Omental fat pad (tissue), 3 donors: ENCODE measurements at regions not wholly inside any gene's neighbourhood (a gene's known extent, or its start where the extent isn't known, plus 50 kb on each side); places are given as distances from the start of the nearest gene placed in this dataset.
A peak's percentile ranks its signal among the peaks of the same experiment; 100 is the strongest.

Source experiments
- ATAC-seq: fragments of 150-250 bp; one replicate; pipeline ENCODE4 v1.9.1; 2016; ENCODE audit warnings: mild to moderate bottlenecking, moderate library complexity; ENCODE audit not compliant: low FRiP score
- DNase-seq: peaks from one replicate; pipeline ENCODE4 v3.0.0-alpha.2; 2019; ENCODE audit warnings: low spot score
- TF ChIP-seq, protein P1 (sequence below), 3 donors: fragments of 450-650 bp; IDR thresholded peaks; one replicate each; pipeline ENCODE4 v1.5.1; 2016 to 2017; ENCODE audit warnings: antibody characterized with exemption in 3 of 3, mild to moderate bottlenecking in 3 of 3, moderate library complexity in 2 of 3

DNA sequence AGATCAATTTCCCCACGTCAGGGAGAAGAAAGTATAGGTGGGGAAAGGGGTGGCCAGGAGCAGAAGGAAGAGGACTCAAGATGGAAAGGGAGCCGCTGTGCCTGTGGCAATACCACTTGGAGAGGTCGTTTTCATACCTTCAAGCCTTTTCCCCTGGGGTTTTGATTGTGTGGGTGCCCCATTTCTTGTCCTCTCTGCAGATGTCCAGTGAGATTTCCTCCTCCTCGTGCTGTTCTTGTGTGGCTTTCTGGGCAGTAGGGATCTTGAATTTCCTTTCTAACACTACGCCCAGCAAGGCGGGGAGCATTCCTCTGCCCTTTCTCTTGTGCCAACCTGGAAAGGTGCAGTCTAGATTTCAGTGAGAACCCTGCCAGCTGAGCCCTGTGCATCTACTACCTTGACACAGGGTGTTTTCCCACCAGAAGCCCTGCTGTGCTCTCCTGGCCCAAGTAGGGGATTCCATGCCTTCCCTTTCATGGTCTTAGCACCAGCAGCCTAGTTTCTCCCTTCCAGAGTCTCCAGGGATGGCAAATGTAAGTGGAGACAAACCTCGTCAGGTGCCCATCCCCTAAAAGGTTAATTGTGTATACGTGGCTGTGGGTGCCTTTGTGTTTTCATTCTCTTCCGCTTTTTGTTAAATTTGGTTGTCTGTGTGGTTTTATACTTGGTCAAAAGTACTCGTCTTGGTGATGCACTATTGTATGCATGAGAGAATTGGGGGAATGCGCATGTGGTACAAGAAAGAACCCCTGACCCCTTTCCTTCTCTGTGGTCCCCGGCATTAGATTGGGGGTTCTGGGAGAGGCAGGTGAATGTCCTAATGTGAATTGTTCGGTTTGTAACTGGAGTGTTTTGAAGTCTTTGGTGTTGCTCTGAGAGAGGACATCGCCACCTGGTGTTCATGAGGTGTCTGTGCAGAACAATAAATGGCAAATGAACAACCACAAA lies 71.4 kb upstream of the MPEG1 start:
- TF ChIP-seq, protein P1, sequence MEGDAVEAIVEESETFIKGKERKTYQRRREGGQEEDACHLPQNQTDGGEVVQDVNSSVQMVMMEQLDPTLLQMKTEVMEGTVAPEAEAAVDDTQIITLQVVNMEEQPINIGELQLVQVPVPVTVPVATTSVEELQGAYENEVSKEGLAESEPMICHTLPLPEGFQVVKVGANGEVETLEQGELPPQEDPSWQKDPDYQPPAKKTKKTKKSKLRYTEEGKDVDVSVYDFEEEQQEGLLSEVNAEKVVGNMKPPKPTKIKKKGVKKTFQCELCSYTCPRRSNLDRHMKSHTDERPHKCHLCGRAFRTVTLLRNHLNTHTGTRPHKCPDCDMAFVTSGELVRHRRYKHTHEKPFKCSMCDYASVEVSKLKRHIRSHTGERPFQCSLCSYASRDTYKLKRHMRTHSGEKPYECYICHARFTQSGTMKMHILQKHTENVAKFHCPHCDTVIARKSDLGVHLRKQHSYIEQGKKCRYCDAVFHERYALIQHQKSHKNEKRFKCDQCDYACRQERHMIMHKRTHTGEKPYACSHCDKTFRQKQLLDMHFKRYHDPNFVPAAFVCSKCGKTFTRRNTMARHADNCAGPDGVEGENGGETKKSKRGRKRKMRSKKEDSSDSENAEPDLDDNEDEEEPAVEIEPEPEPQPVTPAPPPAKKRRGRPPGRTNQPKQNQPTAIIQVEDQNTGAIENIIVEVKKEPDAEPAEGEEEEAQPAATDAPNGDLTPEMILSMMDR (IDR thresholded peaks at IDR 0.05): peak in 1 of 3 donors; percentile 48
- peak; percentile 65 for ATAC-seq
- no peak for DNase-seq

DNA sequence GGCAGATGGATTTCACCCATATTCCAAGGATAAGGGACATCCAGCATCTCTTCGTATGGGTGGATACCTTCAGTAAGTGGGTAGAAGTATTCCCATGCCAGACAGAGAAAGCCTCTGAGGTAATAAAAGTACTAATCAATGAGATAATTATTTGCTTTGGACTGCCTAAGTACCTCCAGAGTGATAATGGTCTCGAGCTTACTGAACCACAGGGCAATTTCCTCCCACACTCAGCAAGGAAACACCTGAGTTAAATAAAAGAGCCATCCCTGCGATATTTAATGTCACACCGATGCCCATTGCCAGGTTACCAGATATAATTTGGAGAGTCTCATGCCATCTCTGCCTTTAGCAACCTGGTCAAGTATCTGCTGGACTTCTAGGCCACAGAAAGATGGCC lies 70.6 kb upstream of the MPEG1 start:
- ATAC-seq: no peak
- TF ChIP-seq, protein P1 (IDR thresholded peaks at IDR 0.05): no peak
- no peak for DNase-seq

DNA sequence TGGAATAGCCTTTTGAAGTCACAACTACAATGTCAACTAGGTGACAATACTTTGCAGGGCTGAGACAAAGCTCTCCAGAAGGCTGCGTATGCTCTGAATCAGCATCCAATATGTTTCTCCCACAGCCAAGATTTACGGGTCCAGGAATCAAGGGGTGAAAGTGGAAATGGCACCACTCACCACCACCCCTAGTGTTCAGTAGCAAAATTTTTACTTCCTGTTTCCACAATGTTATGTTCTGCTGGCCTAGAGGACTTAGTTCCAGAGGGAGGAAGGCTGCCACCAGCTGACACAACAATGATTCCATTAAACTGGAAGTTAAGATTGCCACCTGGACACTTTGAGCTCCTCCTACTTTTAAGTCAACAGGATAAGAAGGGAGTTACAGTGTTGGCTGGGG lies 68.5 kb upstream of the MPEG1 start:
- ATAC-seq: no peak
- TF ChIP-seq, protein P1 (IDR thresholded peaks at IDR 0.05): no peak

DNA sequence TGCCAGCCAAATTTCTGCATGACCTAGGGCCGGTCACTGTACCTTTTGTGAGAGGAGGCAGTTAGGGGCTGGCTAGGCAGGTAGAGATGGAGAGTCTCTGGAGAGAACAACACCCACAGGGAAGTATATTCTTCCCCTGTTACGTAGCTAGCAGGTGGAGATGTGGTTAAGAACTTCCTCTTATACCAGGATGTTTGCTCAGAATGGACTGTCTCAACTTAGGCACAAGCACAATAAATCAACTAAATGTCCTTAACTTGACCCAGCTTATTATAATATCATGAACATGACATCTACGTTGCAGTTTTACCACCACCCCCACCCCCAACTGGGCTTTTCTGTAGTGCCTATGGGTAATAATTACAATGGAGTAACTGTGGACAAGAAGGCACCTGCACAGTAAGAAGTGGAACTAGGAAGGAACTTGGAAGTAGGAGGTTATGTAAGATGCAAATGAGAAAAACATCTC lies 60.7 kb upstream of the MPEG1 start:
- DNase-seq (no peak), ATAC-seq (peak; percentile 28)
- TF ChIP-seq, protein P1 (IDR thresholded peaks at IDR 0.05): no peak

More for the DNA sequence above, 68.5 kb upstream of the MPEG1 start:
- no peak for DNase-seq

DNA sequence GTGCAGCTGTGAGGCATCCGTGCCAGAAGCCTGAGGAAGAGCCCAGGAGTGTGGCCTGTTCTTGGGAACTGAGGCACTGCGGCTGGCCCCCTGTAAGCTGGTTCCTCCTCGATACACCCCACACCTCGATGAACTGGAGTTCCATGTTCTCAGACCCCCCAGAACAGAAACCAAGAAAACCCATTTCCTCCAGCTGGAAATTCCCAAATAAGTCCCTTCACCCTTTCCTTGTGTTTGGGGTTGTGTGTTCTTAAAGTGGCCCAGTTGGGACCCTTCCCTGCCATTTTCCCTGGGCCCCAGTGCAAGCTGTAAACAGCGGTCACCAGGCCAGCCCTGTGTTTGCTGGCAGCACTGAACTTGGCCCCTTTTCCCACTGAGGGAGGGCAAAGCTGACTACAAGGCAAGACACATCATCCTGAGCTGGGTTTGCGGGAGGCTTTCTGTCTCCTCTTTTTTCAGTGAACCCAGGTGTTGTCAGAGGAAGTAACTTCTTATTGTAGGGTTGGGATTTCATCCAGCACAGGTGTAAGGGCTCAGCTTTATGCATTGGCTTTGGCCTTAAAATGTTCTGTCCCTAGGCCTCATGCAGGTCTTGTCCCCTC lies 60.1 kb upstream of the MPEG1 start:
- TF ChIP-seq, protein P1 (IDR thresholded peaks at IDR 0.05): no peak
- peak; percentile 14 for ATAC-seq
- no peak for DNase-seq

DNA sequence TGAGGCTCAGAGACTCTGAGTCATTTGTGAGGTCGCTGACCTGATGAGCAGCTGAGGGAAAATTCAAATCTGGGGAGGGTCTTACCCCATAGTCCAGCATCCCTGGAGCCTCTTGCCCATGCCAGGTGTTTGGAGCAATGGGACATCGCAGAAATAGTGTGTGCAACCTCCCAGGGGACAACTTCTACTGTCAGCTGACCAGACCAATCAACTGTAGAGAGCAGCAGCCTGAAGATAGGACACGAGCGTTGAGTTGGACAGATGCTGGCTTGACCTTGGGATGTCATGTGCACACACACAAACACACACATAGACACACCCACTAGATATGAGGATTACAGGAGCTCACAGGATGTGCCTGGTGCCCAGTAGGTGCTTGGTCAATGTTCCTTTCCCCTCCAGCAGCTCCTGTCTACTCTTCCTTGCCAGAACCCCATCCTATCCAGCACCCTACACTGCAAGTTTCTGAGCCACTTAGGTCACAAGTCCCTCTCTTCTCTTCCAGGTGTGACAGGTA lies 59.1 kb upstream of the MPEG1 start:
- TF ChIP-seq, protein P1 (IDR thresholded peaks at IDR 0.05): no peak
- ATAC-seq (no peak), DNase-seq (no peak)
